OCI-LY1 (cell line): ENCODE measurements at regions not wholly inside any gene's neighbourhood (a gene's known extent, or its start where the extent isn't known, plus 50 kb on each side); places are given as distances from the start of the nearest gene placed in this dataset.

Experiments used
- H2AFZ ChIP-seq: fragments of 200-600 bp; sonication (generic), shearing (Covaris generic); 2 replicates; pipeline ENCODE4 v1.6.0; 2014; ENCODE audit warnings: antibody characterized with exemption, mild to moderate bottlenecking, low read length
- H3F3A ChIP-seq: fragments of 200-600 bp; sonication (generic), shearing (Covaris generic); 2 replicates; pipeline ENCODE4 v1.6.0; 2014; ENCODE audit warnings: mild to moderate bottlenecking, antibody characterized with exemption, low read length, moderate library complexity; ENCODE audit not compliant: insufficient read depth
- H3K27ac ChIP-seq: fragments of 200-600 bp; sonication (generic); 2 replicates; pipeline ENCODE4 v1.5.1; 2014; ENCODE audit warnings: low read length, mixed run types, mild to moderate bottlenecking, low read depth; ENCODE audit not compliant: poor library complexity, severe bottlenecking
- H3K27me3 ChIP-seq: fragments of 200-600 bp; sonication (generic); 2 replicates; pipeline ENCODE4 v1.6.0; 2014; ENCODE audit warnings: antibody characterized with exemption, mild to moderate bottlenecking, low read length, moderate library complexity; ENCODE audit not compliant: insufficient read depth
- H3K36me3 ChIP-seq: fragments of 200-600 bp; sonication (generic); 2 replicates; pipeline ENCODE4 v1.6.1; 2014; ENCODE audit warnings: mild to moderate bottlenecking, antibody characterized with exemption, low read length, moderate library complexity, mixed read lengths; ENCODE audit not compliant: insufficient read depth
- H3K4me1 ChIP-seq: fragments of 200-600 bp; sonication (generic); 2 replicates; pipeline ENCODE4 v1.5.1; 2014; ENCODE audit warnings: mild to moderate bottlenecking, low read length, moderate library complexity; ENCODE audit not compliant: insufficient read depth, severe bottlenecking
- H3K4me2 ChIP-seq: fragments of 200-600 bp; sonication (generic), shearing (Covaris generic); 2 replicates; pipeline ENCODE4 v1.6.1; 2014; ENCODE audit warnings: low read length
- H3K4me3 ChIP-seq: fragments of 200-600 bp; sonication (generic); 2 replicates; pipeline ENCODE4 v1.5.1; 2014; ENCODE audit warnings: low read length, low read depth, mild to moderate bottlenecking, mixed read lengths; ENCODE audit not compliant: poor library complexity, severe bottlenecking
- H3K79me2 ChIP-seq: fragments of 200-600 bp; shearing (Covaris generic); 2 replicates; pipeline ENCODE4 v1.6.1; 2016; ENCODE audit warnings: mixed run types, low read length, mixed read lengths; ENCODE audit not compliant: insufficient read depth
- H3K9ac ChIP-seq: fragments of 200-600 bp; sonication (generic), shearing (Covaris generic); 2 replicates; pipeline ENCODE4 v1.6.1; 2014; ENCODE audit warnings: mild to moderate bottlenecking, low read length, mixed read lengths
- H3K9me2 ChIP-seq: fragments of 200-600 bp; sonication (generic), shearing (Covaris generic); 2 replicates; pipeline ENCODE4 v1.6.1; 2014; ENCODE audit warnings: low read depth, mild to moderate bottlenecking, low read length, mixed read lengths
- H3K9me3 ChIP-seq: fragments of 200-600 bp; shearing (Covaris generic); 2 replicates; pipeline ENCODE4 v1.6.1; 2014; ENCODE audit warnings: low read length, mixed read lengths
- H4K20me1 ChIP-seq: fragments of 200-600 bp; sonication (generic), shearing (Covaris generic); 2 replicates; pipeline ENCODE4 v1.6.0; 2016; ENCODE audit warnings: mild to moderate bottlenecking, low read length; ENCODE audit not compliant: insufficient read depth
- CTCF ChIP-seq: fragments of 200-600 bp; sonication (generic), shearing (Covaris generic); IDR thresholded peaks from 2 replicates; pipeline ENCODE4 v1.5.1; 2017; ENCODE audit warnings: mild to moderate bottlenecking, antibody characterized with exemption, low read length, moderate library complexity, mixed read lengths
- EZH2 ChIP-seq: fragments of 200-600 bp; sonication (generic), shearing (Covaris generic); IDR thresholded peaks from 2 replicates; pipeline ENCODE4 v1.8.0; 2017; ENCODE audit warnings: borderline replicate concordance, mixed run types, mild to moderate bottlenecking, antibody characterized with exemption, low read length, moderate library complexity, mixed read lengths

- Histone ChIP-seq H2AFZ (no peak overlapping the region), H4K20me1 (no peaks in the 10 kb centered on the region), H3K4me2 (no peak overlapping the region), H3K79me2 (no peaks in the 10 kb centered on the region), H3F3A (no peaks in the 10 kb centered on the region), H3K4me1 (no peaks in the 10 kb centered on the region), H3K9me3 (no peaks in the 10 kb centered on the region), H3K36me3 (no peaks in the 10 kb centered on the region), H3K27ac (no peak overlapping the region), H3K9ac (no peak overlapping the region), H3K4me3 (no peak overlapping the region), H3K9me2 (no peaks in the 10 kb centered on the region), H3K27me3 (no peaks in the 10 kb centered on the region)
- TF ChIP-seq CTCF (no peak), EZH2 (no peak)
These were observed 64.7 kb downstream of the NDUFS5 start for GRCh38 chr1:39090757-39091380.

GRCh38 chr1:39091845-39092645 is 65.9 kb downstream of the NDUFS5 start:
- H3K9ac ChIP-seq: no peak overlapping the region
- H3K9me2 ChIP-seq: no peaks in the 10 kb centered on the region
- no peaks in the 10 kb centered on the region for H3F3A ChIP-seq
- H2AFZ ChIP-seq: no peak overlapping the region
- no peaks in the 10 kb centered on the region for H3K9me3 ChIP-seq
- H3K27me3 ChIP-seq: no peaks in the 10 kb centered on the region
- no peak overlapping the region for H3K4me2 ChIP-seq
- no peak overlapping the region for H3K4me3 ChIP-seq
- H3K4me1 ChIP-seq: no peaks in the 10 kb centered on the region
- no peak overlapping the region for H3K27ac ChIP-seq
- TF ChIP-seq EZH2 (no peak), CTCF (peak; percentile 91)
- H3K79me2 ChIP-seq: no peaks in the 10 kb centered on the region
- H3K36me3 ChIP-seq: no peaks in the 10 kb centered on the region
- no peaks in the 10 kb centered on the region for H4K20me1 ChIP-seq

GRCh38 chr1:39094685-39095084 is 68.5 kb downstream of the NDUFS5 start:
- no peak overlapping the region for H3K9ac ChIP-seq
- no peaks in the 10 kb centered on the region for H3K9me3 ChIP-seq
- TF ChIP-seq CTCF: no peak
- no peak for TF ChIP-seq EZH2
- H3K79me2 ChIP-seq: no peaks in the 10 kb centered on the region
- H3K36me3 ChIP-seq: no peaks in the 10 kb centered on the region
- H3K9me2 ChIP-seq: no peaks in the 10 kb centered on the region
- H3K4me1 ChIP-seq: no peaks in the 10 kb centered on the region
- H3F3A ChIP-seq: no peaks in the 10 kb centered on the region
- H3K4me2 ChIP-seq: no peak overlapping the region
- no peak overlapping the region for H3K4me3 ChIP-seq
- H4K20me1 ChIP-seq: no peaks in the 10 kb centered on the region
- H2AFZ ChIP-seq: no peak overlapping the region
- H3K27me3 ChIP-seq: no peaks in the 10 kb centered on the region
- no peak overlapping the region for H3K27ac ChIP-seq
